ENCODE measurements at regions not wholly inside any gene's neighbourhood (a gene's known extent, or its start where the extent isn't known, plus 50 kb on each side); places are given as distances from the start of the nearest gene placed in this dataset.
"Not testable (repeated sequence)": the region's sequence is repeated elsewhere in the genome, so short reads cannot be mapped to it uniquely, and the experiment has no call there.

- H3K27ac ChIP-seq (ENCODE audit: low read depth, low read length), result no peak overlapping the region
- no peak overlapping the region for H3K9ac ChIP-seq (ENCODE audit: low read length in 5 of 5)
- H3K4me1 ChIP-seq (ENCODE audit: control insufficient read depth in 5 of 5, insufficient read depth in 5 of 5, low read length in 5 of 5), result no peaks in the 10 kb centered on the region
- no peak overlapping the region for H3K4me3 ChIP-seq (ENCODE audit: low read depth in 1 of 5, low read length in 5 of 5)
- no peaks in the 10 kb centered on the region for H3K27me3 ChIP-seq (ENCODE audit: control insufficient read depth in 5 of 5, insufficient read depth in 4 of 5, low read length in 5 of 5)
- no peaks in the 10 kb centered on the region for H3K36me3 ChIP-seq (ENCODE audit: control insufficient read depth in 5 of 5, insufficient read depth in 5 of 5, low read length in 5 of 5)
- no peaks in the 10 kb centered on the region for H3K9me3 ChIP-seq (ENCODE audit: control insufficient read depth in 5 of 5, low read length in 5 of 5)
These were observed 373.6 kb downstream of the MBD2 start for GRCh38 chr18:53850902-53851301.

- Histone ChIP-seq H3K27me3 (ENCODE audit: control insufficient read depth in 5 of 5, insufficient read depth in 4 of 5, low read length in 5 of 5) (no peaks in the 10 kb centered on the region), H3K27ac (ENCODE audit: low read depth, low read length) (no peak overlapping the region), H3K9ac (ENCODE audit: low read length in 5 of 5) (no peak overlapping the region), H3K36me3 (ENCODE audit: control insufficient read depth in 5 of 5, insufficient read depth in 5 of 5, low read length in 5 of 5) (no peaks in the 10 kb centered on the region), H3K4me3 (ENCODE audit: low read depth in 1 of 5, low read length in 5 of 5) (no peak overlapping the region), H3K9me3 (ENCODE audit: control insufficient read depth in 5 of 5, low read length in 5 of 5) (peaks cover 0 to 4% (median 0%) of the 10 kb centered on the region in 5 donors), H3K4me1 (ENCODE audit: control insufficient read depth in 5 of 5, insufficient read depth in 5 of 5, low read length in 5 of 5) (no peaks in the 10 kb centered on the region)
These were observed 380.7 kb downstream of the MBD2 start for GRCh38 chr18:53843763-53844162.

DNA sequence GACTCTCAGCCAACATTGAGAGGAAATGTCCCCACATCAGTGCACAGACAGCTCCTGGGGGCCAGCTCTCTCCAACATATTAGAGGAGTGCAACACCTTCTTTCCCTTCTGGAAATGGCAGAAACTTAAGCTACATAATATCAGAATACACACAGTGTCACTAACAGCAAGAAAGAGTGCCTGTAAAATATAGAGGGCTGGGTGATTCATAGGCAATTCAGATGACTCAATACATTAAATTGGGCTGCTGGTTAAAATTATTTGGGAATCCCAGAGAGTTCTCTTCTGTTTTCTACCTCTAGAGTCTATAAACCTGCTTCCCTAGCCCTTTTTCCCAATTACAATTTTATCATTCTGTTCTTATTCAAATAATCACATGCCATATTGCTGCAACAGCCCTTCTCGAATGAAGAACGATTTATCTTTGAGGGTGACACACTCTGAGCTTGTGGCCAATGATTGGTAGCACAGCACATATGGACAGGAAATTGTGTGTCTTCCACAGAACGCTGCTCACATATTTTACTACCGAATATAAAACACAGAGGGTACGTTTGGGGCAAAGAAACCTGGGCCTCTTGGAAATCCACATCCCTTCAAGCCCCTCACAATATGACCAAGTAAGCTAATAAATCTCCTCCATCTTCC, 381.2 kb downstream of the MBD2 start:
- no peak overlapping the region for H3K4me3 ChIP-seq (ENCODE audit: low read depth in 1 of 5, low read length in 5 of 5)
- H3K9ac ChIP-seq (ENCODE audit: low read length in 5 of 5), result no peak overlapping the region
- no peaks in the 10 kb centered on the region for H3K36me3 ChIP-seq (ENCODE audit: control insufficient read depth in 5 of 5, insufficient read depth in 5 of 5, low read length in 5 of 5)
- no peaks in the 10 kb centered on the region for H3K27me3 ChIP-seq (ENCODE audit: control insufficient read depth in 5 of 5, insufficient read depth in 4 of 5, low read length in 5 of 5)
- peaks cover 0 to 4% (median 0%) of the 10 kb centered on the region in 5 donors for H3K9me3 ChIP-seq (ENCODE audit: control insufficient read depth in 5 of 5, low read length in 5 of 5)
- H3K4me1 ChIP-seq (ENCODE audit: control insufficient read depth in 5 of 5, insufficient read depth in 5 of 5, low read length in 5 of 5), result no peaks in the 10 kb centered on the region
- H3K27ac ChIP-seq (ENCODE audit: low read depth, low read length), result no peak overlapping the region

GRCh38 chr18:53838746-53839145, 385.7 kb downstream of the MBD2 start:
- no peak overlapping the region for H3K9ac ChIP-seq (ENCODE audit: low read length in 5 of 5)
- H3K9me3 ChIP-seq (ENCODE audit: control insufficient read depth in 5 of 5, low read length in 5 of 5), result peaks cover 0 to 19% (median 5%) of the 10 kb centered on the region in 5 donors
- H3K4me3 ChIP-seq (ENCODE audit: low read depth in 1 of 5, low read length in 5 of 5), result no peak overlapping the region
- H3K27ac ChIP-seq (ENCODE audit: low read depth, low read length), result no peak overlapping the region
- H3K27me3 ChIP-seq (ENCODE audit: control insufficient read depth in 5 of 5, insufficient read depth in 4 of 5, low read length in 5 of 5), result no peaks in the 10 kb centered on the region
- H3K36me3 ChIP-seq (ENCODE audit: control insufficient read depth in 5 of 5, insufficient read depth in 5 of 5, low read length in 5 of 5), result no peaks in the 10 kb centered on the region
- no peaks in the 10 kb centered on the region for H3K4me1 ChIP-seq (ENCODE audit: control insufficient read depth in 5 of 5, insufficient read depth in 5 of 5, low read length in 5 of 5)

DNA sequence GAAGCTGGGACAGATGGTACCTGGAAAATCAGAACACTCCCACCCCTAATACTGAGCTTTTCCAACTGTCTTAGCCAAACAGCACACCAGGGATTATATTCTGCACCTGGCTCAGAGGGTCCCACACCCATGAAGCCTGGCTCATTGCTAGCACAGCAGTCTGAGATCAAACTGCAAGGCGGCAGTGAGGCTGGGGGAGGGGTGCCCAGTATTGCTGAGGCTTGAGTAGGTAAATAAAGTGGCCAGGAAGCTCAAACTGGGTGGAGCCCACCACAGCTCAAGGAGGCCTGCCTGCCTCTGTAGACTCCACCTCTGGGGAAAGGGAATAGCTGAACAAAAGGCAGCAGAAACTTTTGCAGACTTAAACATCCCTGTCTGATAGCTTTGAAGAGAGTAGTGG, 403.3 kb downstream of the MBD2 start:
- not testable (repeated sequence) for H3K27me3 ChIP-seq (ENCODE audit: control insufficient read depth in 5 of 5, insufficient read depth in 4 of 5, low read length in 5 of 5); H3K4me1 ChIP-seq (ENCODE audit: control insufficient read depth in 5 of 5, insufficient read depth in 5 of 5, low read length in 5 of 5); H3K27ac ChIP-seq (ENCODE audit: low read depth, low read length); H3K9ac ChIP-seq (ENCODE audit: low read length in 5 of 5); H3K4me3 ChIP-seq (ENCODE audit: low read depth in 1 of 5, low read length in 5 of 5); H3K36me3 ChIP-seq (ENCODE audit: control insufficient read depth in 5 of 5, insufficient read depth in 5 of 5, low read length in 5 of 5)
- peaks cover 0 to 11% (median 7%) of the 10 kb centered on the region in 5 donors for H3K9me3 ChIP-seq (ENCODE audit: control insufficient read depth in 5 of 5, low read length in 5 of 5)

DNA sequence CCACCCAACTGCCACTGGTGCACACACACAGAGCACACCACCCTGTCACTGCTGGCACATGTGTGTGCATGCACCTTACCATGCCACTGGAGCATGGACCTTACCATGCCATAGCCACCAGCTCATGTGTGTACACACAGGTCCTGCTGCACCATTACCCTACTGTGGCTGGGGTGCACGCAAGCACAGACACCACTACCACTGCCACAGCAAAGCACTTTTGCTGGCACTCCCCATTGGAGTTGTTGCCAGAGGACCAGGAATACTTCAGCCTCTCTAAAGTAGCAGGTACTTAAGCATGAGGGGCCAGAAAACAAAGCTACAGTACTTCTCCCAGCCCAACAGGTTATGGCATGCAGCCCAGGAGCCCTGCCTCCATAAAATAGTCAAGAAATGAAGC, 404.8 kb downstream of the MBD2 start:
- peaks cover 0 to 5% (median 0%) of the 10 kb centered on the region in 5 donors for H3K9me3 ChIP-seq (ENCODE audit: control insufficient read depth in 5 of 5, low read length in 5 of 5)
- H3K9ac ChIP-seq (ENCODE audit: low read length in 5 of 5), result no peak overlapping the region
- H3K4me1 ChIP-seq (ENCODE audit: control insufficient read depth in 5 of 5, insufficient read depth in 5 of 5, low read length in 5 of 5), result no peaks in the 10 kb centered on the region
- H3K36me3 ChIP-seq (ENCODE audit: control insufficient read depth in 5 of 5, insufficient read depth in 5 of 5, low read length in 5 of 5), result no peaks in the 10 kb centered on the region
- no peak overlapping the region for H3K27ac ChIP-seq (ENCODE audit: low read depth, low read length)
- no peak overlapping the region for H3K4me3 ChIP-seq (ENCODE audit: low read depth in 1 of 5, low read length in 5 of 5)
- no peaks in the 10 kb centered on the region for H3K27me3 ChIP-seq (ENCODE audit: control insufficient read depth in 5 of 5, insufficient read depth in 4 of 5, low read length in 5 of 5)

- Histone ChIP-seq H3K27ac (ENCODE audit: low read depth, low read length) (no peak overlapping the region), H3K9ac (ENCODE audit: low read length in 5 of 5) (no peak overlapping the region), H3K4me3 (ENCODE audit: low read depth in 1 of 5, low read length in 5 of 5) (no peak overlapping the region), H3K27me3 (ENCODE audit: control insufficient read depth in 5 of 5, insufficient read depth in 4 of 5, low read length in 5 of 5) (no peaks in the 10 kb centered on the region), H3K9me3 (ENCODE audit: control insufficient read depth in 5 of 5, low read length in 5 of 5) (peaks cover 0 to 5% (median 0%) of the 10 kb centered on the region in 5 donors), H3K4me1 (ENCODE audit: control insufficient read depth in 5 of 5, insufficient read depth in 5 of 5, low read length in 5 of 5) (no peaks in the 10 kb centered on the region), H3K36me3 (ENCODE audit: control insufficient read depth in 5 of 5, insufficient read depth in 5 of 5, low read length in 5 of 5) (no peaks in the 10 kb centered on the region)
These were observed 405.3 kb downstream of the MBD2 start for GRCh38 chr18:53819174-53819573.

DNA sequence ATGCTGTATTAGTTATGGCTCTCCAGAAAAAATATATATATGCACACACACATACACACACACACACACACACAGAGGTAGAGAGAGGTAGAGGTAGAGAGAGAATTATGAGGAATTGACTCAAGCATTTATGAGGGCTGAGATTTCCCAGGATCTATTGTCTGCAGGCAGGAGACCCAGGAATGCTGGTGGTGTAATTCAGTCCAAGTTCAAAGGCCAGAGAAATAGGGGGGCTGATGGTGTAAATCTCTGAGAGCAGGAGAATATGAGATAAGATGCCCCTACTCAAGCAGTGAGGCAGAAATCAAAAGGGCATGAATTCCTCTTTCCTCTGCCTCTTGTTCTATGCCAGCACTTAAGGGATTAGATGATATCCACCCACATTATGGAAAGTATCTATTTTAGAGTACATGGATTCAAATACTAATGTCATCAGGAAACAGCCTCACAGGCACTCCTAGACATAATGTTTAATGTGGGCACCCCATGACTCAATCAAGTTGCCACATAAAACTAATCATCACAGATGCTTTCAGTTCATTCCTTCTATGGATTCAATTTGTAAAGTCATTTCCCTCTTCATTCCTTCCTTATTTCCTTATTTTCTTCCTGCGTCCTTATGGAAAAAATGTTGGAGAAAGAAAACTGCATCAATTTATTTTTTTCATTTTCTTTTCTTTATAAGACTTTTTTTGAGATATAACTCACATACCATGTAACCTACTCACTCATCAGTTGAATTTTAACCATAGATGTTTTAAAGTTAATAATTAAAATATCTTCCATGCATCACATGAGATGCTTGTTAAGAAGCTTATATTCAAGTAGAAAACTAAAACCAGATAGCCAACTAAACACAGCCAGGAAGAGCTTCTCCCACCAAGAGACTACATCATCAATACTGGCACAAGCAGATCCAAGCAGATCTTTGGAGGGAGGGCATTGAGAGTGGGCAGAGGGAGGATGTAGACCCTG, 406.2 kb downstream of the MBD2 start:
- Histone ChIP-seq H3K27ac (ENCODE audit: low read depth, low read length) (no peak overlapping the region), H3K9me3 (ENCODE audit: control insufficient read depth in 5 of 5, low read length in 5 of 5) (peaks cover 0 to 5% (median 0%) of the 10 kb centered on the region in 5 donors)

DNA sequence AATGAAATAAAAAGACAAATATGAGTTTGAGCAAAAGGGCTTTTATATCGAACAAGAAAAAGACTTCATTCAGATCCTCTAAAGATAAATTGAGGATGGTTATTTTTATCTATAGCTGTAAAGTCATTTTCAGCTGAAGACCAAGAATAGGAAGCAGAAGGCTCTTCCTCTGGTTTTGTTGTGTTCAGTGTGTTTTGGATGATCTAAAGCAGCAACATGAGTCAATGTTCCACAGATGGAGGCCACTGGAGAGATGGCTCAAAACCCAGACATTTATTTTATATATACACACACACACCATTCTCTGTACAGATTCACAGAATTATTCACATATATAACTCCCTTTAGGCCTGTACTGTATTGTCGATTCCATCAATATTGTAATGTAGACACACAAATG, 424.3 kb downstream of the MBD2 start:
- H3K4me3 ChIP-seq (ENCODE audit: low read depth in 1 of 5, low read length in 5 of 5), result no peak overlapping the region
- H3K4me1 ChIP-seq (ENCODE audit: control insufficient read depth in 5 of 5, insufficient read depth in 5 of 5, low read length in 5 of 5), result no peaks in the 10 kb centered on the region
- no peaks in the 10 kb centered on the region for H3K36me3 ChIP-seq (ENCODE audit: control insufficient read depth in 5 of 5, insufficient read depth in 5 of 5, low read length in 5 of 5)
- no peak overlapping the region for H3K9ac ChIP-seq (ENCODE audit: low read length in 5 of 5)
- H3K9me3 ChIP-seq (ENCODE audit: control insufficient read depth in 5 of 5, low read length in 5 of 5), result peaks cover 0 to 9% (median 6%) of the 10 kb centered on the region in 5 donors
- no peak overlapping the region for H3K27ac ChIP-seq (ENCODE audit: low read depth, low read length)
- no peaks in the 10 kb centered on the region for H3K27me3 ChIP-seq (ENCODE audit: control insufficient read depth in 5 of 5, insufficient read depth in 4 of 5, low read length in 5 of 5)

More for the DNA sequence above, 406.2 kb downstream of the MBD2 start:
- Histone ChIP-seq H3K4me3 (ENCODE audit: low read depth in 1 of 5, low read length in 5 of 5) (no peak overlapping the region), H3K27me3 (ENCODE audit: control insufficient read depth in 5 of 5, insufficient read depth in 4 of 5, low read length in 5 of 5) (no peaks in the 10 kb centered on the region), H3K9ac (ENCODE audit: low read length in 5 of 5) (no peak overlapping the region), H3K4me1 (ENCODE audit: control insufficient read depth in 5 of 5, insufficient read depth in 5 of 5, low read length in 5 of 5) (no peaks in the 10 kb centered on the region), H3K36me3 (ENCODE audit: control insufficient read depth in 5 of 5, insufficient read depth in 5 of 5, low read length in 5 of 5) (no peaks in the 10 kb centered on the region)

DNA sequence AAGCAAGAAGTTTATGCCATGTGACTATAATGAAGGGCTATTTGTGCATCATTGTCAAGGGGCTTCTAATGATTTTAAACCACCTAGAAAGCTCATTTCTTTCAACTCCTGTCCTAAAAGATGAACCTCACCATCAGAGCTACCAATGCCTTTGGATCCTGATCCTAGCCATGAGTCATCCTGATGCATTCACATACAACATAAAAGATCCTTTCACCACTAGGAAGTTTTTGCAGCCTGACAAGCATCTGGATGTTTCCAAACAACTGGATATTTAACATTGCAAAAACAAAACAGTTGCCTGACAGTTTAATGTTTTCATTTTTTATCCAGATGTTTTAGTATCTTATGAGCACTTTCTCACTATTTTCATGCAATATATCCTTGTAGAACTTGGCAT, 425.3 kb downstream of the MBD2 start:
- H3K9ac ChIP-seq (ENCODE audit: low read length in 5 of 5), result no peak overlapping the region
- no peaks in the 10 kb centered on the region for H3K4me1 ChIP-seq (ENCODE audit: control insufficient read depth in 5 of 5, insufficient read depth in 5 of 5, low read length in 5 of 5)
- H3K27me3 ChIP-seq (ENCODE audit: control insufficient read depth in 5 of 5, insufficient read depth in 4 of 5, low read length in 5 of 5), result no peaks in the 10 kb centered on the region
- H3K27ac ChIP-seq (ENCODE audit: low read depth, low read length), result no peak overlapping the region
- no peaks in the 10 kb centered on the region for H3K36me3 ChIP-seq (ENCODE audit: control insufficient read depth in 5 of 5, insufficient read depth in 5 of 5, low read length in 5 of 5)
- peaks cover 0 to 5% (median 0%) of the 10 kb centered on the region in 5 donors for H3K9me3 ChIP-seq (ENCODE audit: control insufficient read depth in 5 of 5, low read length in 5 of 5)
- no peak overlapping the region for H3K4me3 ChIP-seq (ENCODE audit: low read depth in 1 of 5, low read length in 5 of 5)
